ENCODE measurements at regions not wholly inside any gene's neighbourhood (a gene's known extent, or its start where the extent isn't known, plus 50 kb on each side); places are given as distances from the start of the nearest gene placed in this dataset.

GRCh38 chr4:45410701-45411210 is 684.4 kb upstream of the GNPDA2 start:
- Histone ChIP-seq H3K4me2 (ENCODE audit: low read length) (no peak overlapping the region), H3K4me3 (ENCODE audit: low read length) (no peak overlapping the region), H3K4me1 (ENCODE audit: control insufficient read depth, insufficient read depth, low read length) (no peaks in the 10 kb centered on the region), H3K9ac (ENCODE audit: low read depth, low read length) (no peak overlapping the region), H3K9me3 (replicated peaks; ENCODE audit: low read length) (no peaks in the 10 kb centered on the region), H3K36me3 (ENCODE audit: insufficient read depth, low read length) (no peaks in the 10 kb centered on the region), H3K27me3 (ENCODE audit: control insufficient read depth, insufficient read depth, low read length) (no peaks in the 10 kb centered on the region)

- no peaks in the 10 kb centered on the region for H3K9me3 ChIP-seq (replicated peaks; ENCODE audit: low read length)
- no peaks in the 10 kb centered on the region for H3K36me3 ChIP-seq (ENCODE audit: insufficient read depth, low read length)
- H3K4me1 ChIP-seq (ENCODE audit: control insufficient read depth, insufficient read depth, low read length) = no peaks in the 10 kb centered on the region
- no peak overlapping the region for H3K4me3 ChIP-seq (ENCODE audit: low read length)
- no peak overlapping the region for H3K9ac ChIP-seq (ENCODE audit: low read depth, low read length)
- H3K27me3 ChIP-seq (ENCODE audit: control insufficient read depth, insufficient read depth, low read length) = no peaks in the 10 kb centered on the region
- no peak overlapping the region for H3K4me2 ChIP-seq (ENCODE audit: low read length)
These were observed 683.2 kb upstream of the GNPDA2 start for GRCh38 chr4:45409536-45409935.

- H3K36me3 ChIP-seq (ENCODE audit: insufficient read depth, low read length) = no peaks in the 10 kb centered on the region
- no peak overlapping the region for H3K4me2 ChIP-seq (ENCODE audit: low read length)
- no peak overlapping the region for H3K9ac ChIP-seq (ENCODE audit: low read depth, low read length)
- no peaks in the 10 kb centered on the region for H3K9me3 ChIP-seq (replicated peaks; ENCODE audit: low read length)
- no peaks in the 10 kb centered on the region for H3K27me3 ChIP-seq (ENCODE audit: control insufficient read depth, insufficient read depth, low read length)
- no peak overlapping the region for H3K4me3 ChIP-seq (ENCODE audit: low read length)
- H3K4me1 ChIP-seq (ENCODE audit: control insufficient read depth, insufficient read depth, low read length) = no peaks in the 10 kb centered on the region
These were observed 682.6 kb upstream of the GNPDA2 start for GRCh38 chr4:45408996-45409395.

- H3K9me3 ChIP-seq (replicated peaks; ENCODE audit: low read length) = no peaks in the 10 kb centered on the region
- no peak overlapping the region for H3K4me3 ChIP-seq (ENCODE audit: low read length)
- H3K9ac ChIP-seq (ENCODE audit: low read depth, low read length) = no peak overlapping the region
- H3K4me2 ChIP-seq (ENCODE audit: low read length) = no peak overlapping the region
- H3K27me3 ChIP-seq (ENCODE audit: control insufficient read depth, insufficient read depth, low read length) = no peaks in the 10 kb centered on the region
- H3K4me1 ChIP-seq (ENCODE audit: control insufficient read depth, insufficient read depth, low read length) = no peaks in the 10 kb centered on the region
- no peaks in the 10 kb centered on the region for H3K36me3 ChIP-seq (ENCODE audit: insufficient read depth, low read length)
These were observed 672.8 kb upstream of the GNPDA2 start for GRCh38 chr4:45399116-45399515.

GRCh38 chr4:45385306-45385705 is 659.0 kb upstream of the GNPDA2 start:
- no peak overlapping the region for H3K4me2 ChIP-seq (ENCODE audit: low read length)
- no peaks in the 10 kb centered on the region for H3K36me3 ChIP-seq (ENCODE audit: insufficient read depth, low read length)
- H3K27me3 ChIP-seq (ENCODE audit: control insufficient read depth, insufficient read depth, low read length) = no peaks in the 10 kb centered on the region

GRCh38 chr4:45370408-45370807 is 644.1 kb upstream of the GNPDA2 start:
- Histone ChIP-seq H3K36me3 (ENCODE audit: insufficient read depth, low read length) (no peaks in the 10 kb centered on the region), H3K9me3 (replicated peaks; ENCODE audit: low read length) (no peaks in the 10 kb centered on the region), H3K4me1 (ENCODE audit: control insufficient read depth, insufficient read depth, low read length) (no peaks in the 10 kb centered on the region), H3K27me3 (ENCODE audit: control insufficient read depth, insufficient read depth, low read length) (no peaks in the 10 kb centered on the region), H3K4me3 (ENCODE audit: low read length) (no peak overlapping the region), H3K9ac (ENCODE audit: low read depth, low read length) (no peak overlapping the region), H3K4me2 (ENCODE audit: low read length) (no peak overlapping the region)

More at GRCh38 chr4:45385306-45385705, 659.0 kb upstream of the GNPDA2 start:
- Histone ChIP-seq H3K9ac (ENCODE audit: low read depth, low read length) (no peak overlapping the region), H3K9me3 (replicated peaks; ENCODE audit: low read length) (no peaks in the 10 kb centered on the region), H3K4me3 (ENCODE audit: low read length) (no peak overlapping the region), H3K4me1 (ENCODE audit: control insufficient read depth, insufficient read depth, low read length) (no peaks in the 10 kb centered on the region)

GRCh38 chr4:45368832-45369231 is 642.5 kb upstream of the GNPDA2 start:
- Histone ChIP-seq H3K36me3 (ENCODE audit: insufficient read depth, low read length) (no peaks in the 10 kb centered on the region), H3K27me3 (ENCODE audit: control insufficient read depth, insufficient read depth, low read length) (no peaks in the 10 kb centered on the region), H3K4me1 (ENCODE audit: control insufficient read depth, insufficient read depth, low read length) (no peaks in the 10 kb centered on the region), H3K9me3 (replicated peaks; ENCODE audit: low read length) (no peaks in the 10 kb centered on the region), H3K9ac (ENCODE audit: low read depth, low read length) (no peak overlapping the region), H3K4me3 (ENCODE audit: low read length) (no peak overlapping the region), H3K4me2 (ENCODE audit: low read length) (no peak overlapping the region)

GRCh38 chr4:45363931-45364330 is 637.6 kb upstream of the GNPDA2 start:
- Histone ChIP-seq H3K36me3 (ENCODE audit: insufficient read depth, low read length) (no peaks in the 10 kb centered on the region), H3K9me3 (replicated peaks; ENCODE audit: low read length) (no peaks in the 10 kb centered on the region), H3K4me1 (ENCODE audit: control insufficient read depth, insufficient read depth, low read length) (no peaks in the 10 kb centered on the region), H3K4me2 (ENCODE audit: low read length) (no peak overlapping the region), H3K27me3 (ENCODE audit: control insufficient read depth, insufficient read depth, low read length) (no peaks in the 10 kb centered on the region), H3K9ac (ENCODE audit: low read depth, low read length) (no peak overlapping the region), H3K4me3 (ENCODE audit: low read length) (no peak overlapping the region)

- Histone ChIP-seq H3K9me3 (replicated peaks; ENCODE audit: low read length) (no peaks in the 10 kb centered on the region), H3K4me1 (ENCODE audit: control insufficient read depth, insufficient read depth, low read length) (no peaks in the 10 kb centered on the region), H3K36me3 (ENCODE audit: insufficient read depth, low read length) (no peaks in the 10 kb centered on the region), H3K4me3 (ENCODE audit: low read length) (no peak overlapping the region), H3K9ac (ENCODE audit: low read depth, low read length) (no peak overlapping the region), H3K4me2 (ENCODE audit: low read length) (no peak overlapping the region), H3K27me3 (ENCODE audit: control insufficient read depth, insufficient read depth, low read length) (no peaks in the 10 kb centered on the region)
These were observed 632.5 kb upstream of the GNPDA2 start for GRCh38 chr4:45358573-45359506.

GRCh38 chr4:45353161-45353560 is 626.8 kb upstream of the GNPDA2 start:
- no peak overlapping the region for H3K9ac ChIP-seq (ENCODE audit: low read depth, low read length)
- H3K4me2 ChIP-seq (ENCODE audit: low read length) = no peak overlapping the region
- no peaks in the 10 kb centered on the region for H3K9me3 ChIP-seq (replicated peaks; ENCODE audit: low read length)
- H3K4me3 ChIP-seq (ENCODE audit: low read length) = no peak overlapping the region
- no peaks in the 10 kb centered on the region for H3K27me3 ChIP-seq (ENCODE audit: control insufficient read depth, insufficient read depth, low read length)
- H3K4me1 ChIP-seq (ENCODE audit: control insufficient read depth, insufficient read depth, low read length) = no peaks in the 10 kb centered on the region
- no peaks in the 10 kb centered on the region for H3K36me3 ChIP-seq (ENCODE audit: insufficient read depth, low read length)

- H3K4me1 ChIP-seq (ENCODE audit: control insufficient read depth, insufficient read depth, low read length) = no peaks in the 10 kb centered on the region
- no peaks in the 10 kb centered on the region for H3K27me3 ChIP-seq (ENCODE audit: control insufficient read depth, insufficient read depth, low read length)
- peak overlapping the region; percentile 38 for H3K4me3 ChIP-seq (ENCODE audit: low read length)
- peak overlapping the region; percentile 76 for H3K4me2 ChIP-seq (ENCODE audit: low read length)
- H3K36me3 ChIP-seq (ENCODE audit: insufficient read depth, low read length) = no peaks in the 10 kb centered on the region
- no peaks in the 10 kb centered on the region for H3K9me3 ChIP-seq (replicated peaks; ENCODE audit: low read length)
- peak overlapping the region; percentile 70 for H3K9ac ChIP-seq (ENCODE audit: low read depth, low read length)
These were observed 624.1 kb upstream of the GNPDA2 start for GRCh38 chr4:45350438-45350837.

GRCh38 chr4:45349859-45350258 is 623.5 kb upstream of the GNPDA2 start:
- H3K9ac ChIP-seq (ENCODE audit: low read depth, low read length) = no peak overlapping the region
- H3K4me3 ChIP-seq (ENCODE audit: low read length) = no peak overlapping the region

More at GRCh38 chr4:45349859-45350258, 623.5 kb upstream of the GNPDA2 start:
- Histone ChIP-seq H3K9me3 (replicated peaks; ENCODE audit: low read length) (no peaks in the 10 kb centered on the region), H3K36me3 (ENCODE audit: insufficient read depth, low read length) (no peaks in the 10 kb centered on the region), H3K27me3 (ENCODE audit: control insufficient read depth, insufficient read depth, low read length) (no peaks in the 10 kb centered on the region), H3K4me1 (ENCODE audit: control insufficient read depth, insufficient read depth, low read length) (no peaks in the 10 kb centered on the region), H3K4me2 (ENCODE audit: low read length) (peak overlapping the region; percentile 76)

Measured in skeletal muscle satellite cell (primary cell).